ENCODE measurements at regions not wholly inside any gene's neighbourhood (a gene's known extent, or its start where the extent isn't known, plus 50 kb on each side); places are given as distances from the start of the nearest gene placed in this dataset.

- TF ChIP-seq POLR2A (IDR thresholded peaks at IDR 0.05) (no peak), CTCF (IDR thresholded peaks at IDR 0.05) (no peak)
These were observed 63.8 kb upstream of the RPS6KA3 start for GRCh38 chrX:20330545-20330944.
